H9 (cell line): ENCODE measurements at regions not wholly inside any gene's neighbourhood (a gene's known extent, or its start where the extent isn't known, plus 50 kb on each side); places are given as distances from the start of the nearest gene placed in this dataset.
A peak's percentile ranks its signal among the peaks of the same experiment; 100 is the strongest.

Experiments used
- DNase-seq: peaks from one replicate; pipeline ENCODE4 v3.0.0-alpha.2; 2017
- H2AFZ ChIP-seq: one replicate; pipeline ENCODE4 v1.6.1; 2013; ENCODE audit warnings: mild to moderate bottlenecking, low read length, control low read depth, moderate library complexity
- H2AK5ac ChIP-seq: 2 replicates; pipeline ENCODE4 v1.6.1; 2013; ENCODE audit warnings: low read length, control low read depth, mixed read lengths; ENCODE audit not compliant: insufficient read length
- H2BK120ac ChIP-seq: one replicate; pipeline ENCODE4 v1.6.1; 2013; ENCODE audit warnings: low read depth, mild to moderate bottlenecking, low read length, control low read depth, inconsistent platforms; ENCODE audit not compliant: poor library complexity, severe bottlenecking
- H2BK12ac ChIP-seq: 2 replicates; pipeline ENCODE4 v1.6.1; 2013; ENCODE audit warnings: low read length, control low read depth, mixed read lengths, low read depth; ENCODE audit not compliant: insufficient read length
- H2BK15ac ChIP-seq: 2 replicates; pipeline ENCODE4 v1.6.1; 2013; ENCODE audit warnings: low read depth, low read length, control low read depth
- H2BK20ac ChIP-seq: one replicate; pipeline ENCODE4 v1.6.1; 2013; ENCODE audit warnings: low read depth, mild to moderate bottlenecking, low read length, control low read depth, inconsistent platforms; ENCODE audit not compliant: poor library complexity, severe bottlenecking
- H2BK5ac ChIP-seq: 2 replicates; pipeline ENCODE4 v1.6.1; 2013; ENCODE audit warnings: low read length, control low read depth, mixed read lengths; ENCODE audit not compliant: insufficient read length
- H3K14ac ChIP-seq: 2 replicates; pipeline ENCODE4 v1.6.1; 2013; ENCODE audit warnings: low read length, control low read depth; ENCODE audit not compliant: insufficient read depth
- H3K18ac ChIP-seq: 2 replicates; pipeline ENCODE4 v1.6.1; 2013; ENCODE audit warnings: low read depth, mild to moderate bottlenecking, mixed read lengths, low read length, control low read depth; ENCODE audit not compliant: insufficient read length
- H3K23ac ChIP-seq: 2 replicates; pipeline ENCODE4 v1.6.1; 2013; ENCODE audit warnings: low read length, control low read depth, mixed read lengths, low read depth; ENCODE audit not compliant: insufficient read length
- H3K23me2 ChIP-seq: 2 replicates; pipeline ENCODE4 v1.6.1; 2013; ENCODE audit warnings: low read depth, mild to moderate bottlenecking, mixed read lengths, low read length, control low read depth; ENCODE audit not compliant: insufficient read length, poor library complexity, severe bottlenecking
- H3K27ac ChIP-seq: 2 replicates; pipeline ENCODE4 v1.5.1; 2013; ENCODE audit warnings: low read length, control low read depth, mixed read lengths, low read depth; ENCODE audit not compliant: insufficient read length
- H3K27me3 ChIP-seq: 2 replicates; pipeline ENCODE4 v1.6.1; 2013; ENCODE audit warnings: low read length, control low read depth, inconsistent platforms; ENCODE audit not compliant: insufficient read depth
- H3K4ac ChIP-seq: 2 replicates; pipeline ENCODE4 v1.6.1; 2013; ENCODE audit warnings: low read depth, mild to moderate bottlenecking, control low read depth, inconsistent platforms, low read length, moderate library complexity
- H3K4me1 ChIP-seq: 2 replicates; pipeline ENCODE4 v1.6.1; 2013; ENCODE audit warnings: low read length, control low read depth, inconsistent platforms; ENCODE audit not compliant: insufficient read depth
- H3K4me2 ChIP-seq: 2 replicates; pipeline ENCODE4 v1.6.1; 2013; ENCODE audit warnings: low read length, control low read depth, mixed read lengths; ENCODE audit not compliant: insufficient read length, insufficient read depth
- H3K56ac ChIP-seq: 2 replicates; pipeline ENCODE4 v1.6.1; 2013; ENCODE audit warnings: low read depth, mild to moderate bottlenecking, mixed read lengths, low read length, control low read depth; ENCODE audit not compliant: insufficient read length
- H3K79me1 ChIP-seq: 2 replicates; pipeline ENCODE4 v1.6.1; 2013; ENCODE audit warnings: low read depth, mild to moderate bottlenecking, moderate library complexity, low read length, control low read depth, inconsistent platforms; ENCODE audit not compliant: insufficient read depth, poor library complexity, severe bottlenecking
- H3K79me2 ChIP-seq: 2 replicates; pipeline ENCODE4 v1.6.1; 2013; ENCODE audit warnings: low read length, control low read depth, inconsistent platforms; ENCODE audit not compliant: insufficient read depth
- H3K9ac ChIP-seq: 2 replicates; pipeline ENCODE4 v1.6.1; 2013; ENCODE audit warnings: low read length, control low read depth, mixed read lengths; ENCODE audit not compliant: insufficient read length; ENCODE audit errors: extremely low read depth
- H3K9me3 ChIP-seq: one replicate; pipeline ENCODE4 v1.6.1; 2013; ENCODE audit warnings: low read depth, low read length, inconsistent platforms; ENCODE audit not compliant: control insufficient read depth
- H3T11ph ChIP-seq: one replicate; pipeline ENCODE4 v1.6.1; 2013; ENCODE audit warnings: mild to moderate bottlenecking, low read length, control low read depth, inconsistent platforms
- H4K20me1 ChIP-seq: one replicate; pipeline ENCODE4 v1.6.1; 2013; ENCODE audit not compliant: control insufficient read depth, insufficient read length, insufficient read depth
- H4K5ac ChIP-seq: 2 replicates; pipeline ENCODE4 v1.6.1; 2013; ENCODE audit warnings: low read depth, mild to moderate bottlenecking, mixed read lengths, low read length, control low read depth; ENCODE audit not compliant: insufficient read length
- H4K8ac ChIP-seq: replicated peaks from 2 replicates; pipeline ENCODE4 v1.6.1; 2013; ENCODE audit warnings: low read length, control low read depth, mixed read lengths, low read depth; ENCODE audit not compliant: insufficient read length
- H4K91ac ChIP-seq: 2 replicates; pipeline ENCODE4 v1.6.1; 2013; ENCODE audit warnings: low read depth, mild to moderate bottlenecking, moderate library complexity, mixed read lengths, low read length, control low read depth; ENCODE audit not compliant: insufficient read length
- H3K27ac Mint-ChIP-seq, 3 experiments: 2 replicates in 2 of 3; 3 replicates in 1 of 3; pipeline ENCODE4 v1.8.0; 2020 to 2021; ENCODE audit warnings: mixed read lengths in 3 of 3, mild to moderate bottlenecking in 1 of 3, moderate library complexity in 1 of 3
- H3K27me3 Mint-ChIP-seq: 2 replicates; pipeline ENCODE4 v1.8.0; 2021; ENCODE audit warnings: low read depth, mild to moderate bottlenecking, moderate library complexity, mixed read lengths
- H3K36me3 Mint-ChIP-seq, 3 experiments: 2 replicates in 2 of 3; 3 replicates in 1 of 3; pipeline ENCODE4 v1.8.0; 2020 to 2021; ENCODE audit warnings: low read depth in 3 of 3, mixed read lengths in 3 of 3; ENCODE audit not compliant: insufficient read depth in 1 of 3
- H3K4me1 Mint-ChIP-seq, 2 experiments: 2 replicates each; pipeline ENCODE4 v1.8.0; 2020; ENCODE audit warnings: mixed read lengths in 2 of 2
- H3K4me3 Mint-ChIP-seq, 2 experiments: 2 replicates in 1 of 2; 3 replicates in 1 of 2; pipeline ENCODE4 v1.8.0; 2020 to 2021; ENCODE audit warnings: mild to moderate bottlenecking in 2 of 2, mixed read lengths in 2 of 2, moderate library complexity in 1 of 2
- H3K9me3 Mint-ChIP-seq, 2 experiments: 2 replicates in 1 of 2; 3 replicates in 1 of 2; pipeline ENCODE4 v1.8.0; 2020; ENCODE audit warnings: mild to moderate bottlenecking in 2 of 2, mixed read lengths in 2 of 2, moderate library complexity in 1 of 2
- CTCF ChIP-seq: fragments of 200-600 bp; sonication (generic); conservative IDR thresholded peaks from 3 replicates; pipeline ENCODE4 v1.8.0; 2021; ENCODE audit warnings: antibody characterized with exemption, mild to moderate bottlenecking
- WGBS: extraction: QIAGEN DNeasy Blood & Tissue Kit; methylation state at CpG from one replicate; pipeline ENCODE4 v1.1.7; 2013; ENCODE audit warnings: missing lambda C conversion rate, low lambda C conversion rate, mixed read lengths; ENCODE audit not compliant: insufficient read length; ENCODE audit errors: extremely low coverage; 5-methylcytosine and 5-hydroxymethylcytosine counted together

- H3K79me2 ChIP-seq, result no peaks in the 10 kb centered on the region
- no peak overlapping the region for H3K9ac ChIP-seq
- H3K14ac ChIP-seq, result no peak overlapping the region
- Mint-ChIP-seq H3K27me3 (peaks cover 4% of the 10 kb centered on the region), H3K36me3 (no peaks in the 10 kb centered on the region), H3K27ac (no peak overlapping the region), H3K4me1 (peaks cover 3% of the 10 kb centered on the region in 2 experiments; a peak in 2 of 4 replicates), H3K4me3 (no peak overlapping the region), H3K9me3 (no peaks in the 10 kb centered on the region)
- no peaks in the 10 kb centered on the region for H3K27me3 ChIP-seq
- H3K4me2 ChIP-seq, result no peak overlapping the region
- H2AK5ac ChIP-seq, result no peak overlapping the region
- no peak overlapping the region for H4K8ac ChIP-seq
- WGBS, result no CpG with 5 or more reads among the region's 2 CpGs
- no peak overlapping the region for H3K4ac ChIP-seq
- no peak for TF ChIP-seq CTCF
- no peak overlapping the region for H3K18ac ChIP-seq
- no peak overlapping the region for H2BK15ac ChIP-seq
- H3K56ac ChIP-seq, result no peak overlapping the region
- no peaks in the 10 kb centered on the region for H3K4me1 ChIP-seq
- H3K27ac ChIP-seq, result no peak overlapping the region
- no peak overlapping the region for H2BK120ac ChIP-seq
- no peak overlapping the region for H3T11ph ChIP-seq
- no peak overlapping the region for H2BK20ac ChIP-seq
- H4K91ac ChIP-seq, result no peak overlapping the region
- no peaks in the 10 kb centered on the region for H3K23me2 ChIP-seq
- H3K9me3 ChIP-seq, result no peaks in the 10 kb centered on the region
- no peak overlapping the region for H2BK5ac ChIP-seq
- H3K23ac ChIP-seq, result no peak overlapping the region
- H3K79me1 ChIP-seq, result no peaks in the 10 kb centered on the region
- H2BK12ac ChIP-seq, result no peak overlapping the region
- no peak overlapping the region for H2AFZ ChIP-seq
- no peak overlapping the region for H4K5ac ChIP-seq
- no peaks in the 10 kb centered on the region for H4K20me1 ChIP-seq
- DNase-seq, result peak; percentile 1
These were observed 93.4 kb upstream of the ESRRB start for GRCh38 chr14:76282581-76282980.
